Adrenal gland (tissue), 5 donors: ENCODE measurements at regions not wholly inside any gene's neighbourhood (a gene's known extent, or its start where the extent isn't known, plus 50 kb on each side); places are given as distances from the start of the nearest gene placed in this dataset.
"Not testable (repeated sequence)": the region's sequence is repeated elsewhere in the genome, so short reads cannot be mapped to it uniquely, and the experiment has no call there.

Experiments
- POLR2A ChIP-seq, 2 donors: fragments of 450-650 bp; IDR thresholded peaks; one replicate each; pipeline ENCODE4 v1.6.1; 2017; ENCODE audit warnings: antibody characterized with exemption in 2 of 2, mild to moderate bottlenecking in 2 of 2, moderate library complexity in 1 of 2
- TF ChIP-seq, protein P1 (sequence below), 6 experiments: fragments of 450-650 bp in 4 of 6; fragments of 200-600 bp in 2 of 6; sonication (generic) in 1 of 6; IDR thresholded peaks; 1 replicate in 5 of 6; 2 replicates in 1 of 6; pipeline versions ENCODE4 v1.5.1 to v1.8.0; 2016 to 2021; ENCODE audit warnings: antibody characterized with exemption in 6 of 6, mild to moderate bottlenecking in 2 of 6, moderate library complexity in 1 of 6
- donor health status: DM: no; HTN: no; CAD: no.

- TF ChIP-seq, protein P1, sequence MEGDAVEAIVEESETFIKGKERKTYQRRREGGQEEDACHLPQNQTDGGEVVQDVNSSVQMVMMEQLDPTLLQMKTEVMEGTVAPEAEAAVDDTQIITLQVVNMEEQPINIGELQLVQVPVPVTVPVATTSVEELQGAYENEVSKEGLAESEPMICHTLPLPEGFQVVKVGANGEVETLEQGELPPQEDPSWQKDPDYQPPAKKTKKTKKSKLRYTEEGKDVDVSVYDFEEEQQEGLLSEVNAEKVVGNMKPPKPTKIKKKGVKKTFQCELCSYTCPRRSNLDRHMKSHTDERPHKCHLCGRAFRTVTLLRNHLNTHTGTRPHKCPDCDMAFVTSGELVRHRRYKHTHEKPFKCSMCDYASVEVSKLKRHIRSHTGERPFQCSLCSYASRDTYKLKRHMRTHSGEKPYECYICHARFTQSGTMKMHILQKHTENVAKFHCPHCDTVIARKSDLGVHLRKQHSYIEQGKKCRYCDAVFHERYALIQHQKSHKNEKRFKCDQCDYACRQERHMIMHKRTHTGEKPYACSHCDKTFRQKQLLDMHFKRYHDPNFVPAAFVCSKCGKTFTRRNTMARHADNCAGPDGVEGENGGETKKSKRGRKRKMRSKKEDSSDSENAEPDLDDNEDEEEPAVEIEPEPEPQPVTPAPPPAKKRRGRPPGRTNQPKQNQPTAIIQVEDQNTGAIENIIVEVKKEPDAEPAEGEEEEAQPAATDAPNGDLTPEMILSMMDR (IDR thresholded peaks at IDR 0.05): not testable (repeated sequence)
- not testable (repeated sequence) for TF ChIP-seq POLR2A (IDR thresholded peaks at IDR 0.05)
These were observed 155.0 kb downstream of the SOD2 start for GRCh38 chr6:159538031-159538430.
